Skin epidermis (tissue), 12 donors: ENCODE measurements at regions not wholly inside any gene's neighbourhood (a gene's known extent, or its start where the extent isn't known, plus 50 kb on each side); places are given as distances from the start of the nearest gene placed in this dataset.
"Not testable (repeated sequence)": the region's sequence is repeated elsewhere in the genome, so short reads cannot be mapped to it uniquely, and the experiment has no call there.

Source experiments
- H3K27ac ChIP-seq, 21 experiments: fragments of 200-600 bp; sonication (generic) in 11 of 21; one replicate each; pipeline ENCODE4 v1.5.0; 2020; ENCODE audit warnings: mild to moderate bottlenecking in 3 of 21, inconsistent platforms in 2 of 21, moderate library complexity in 2 of 21
- H3K4me3 ChIP-seq, 7 experiments: fragments of 200-600 bp; sonication (generic) in 2 of 7; one replicate each; pipeline ENCODE4 v1.5.0; 2020; ENCODE audit warnings: inconsistent platforms in 2 of 7, mild to moderate bottlenecking in 2 of 7, moderate library complexity in 1 of 7

- not testable (repeated sequence) for H3K4me3 ChIP-seq, H3K27ac ChIP-seq
These were observed 169.9 kb downstream of the NEDD1 start for GRCh38 chr12:97076912-97077311.

GRCh38 chr12:97082029-97082428, 175.0 kb downstream of the NEDD1 start:
- no peak overlapping the region for H3K27ac ChIP-seq
- no peak overlapping the region for H3K4me3 ChIP-seq

- Histone ChIP-seq H3K27ac (no peak overlapping the region), H3K4me3 (no peak overlapping the region)
These were observed 186.2 kb downstream of the NEDD1 start for GRCh38 chr12:97093187-97093683.

- no peak overlapping the region for H3K4me3 ChIP-seq
- no peak overlapping the region for H3K27ac ChIP-seq
These were observed 190.7 kb downstream of the NEDD1 start for GRCh38 chr12:97097734-97098133.

GRCh38 chr12:97109441-97109840, 202.4 kb downstream of the NEDD1 start:
- Histone ChIP-seq H3K4me3 (no peak overlapping the region), H3K27ac (no peak overlapping the region)

GRCh38 chr12:97112136-97112535, 205.1 kb downstream of the NEDD1 start:
- Histone ChIP-seq H3K27ac (no peak overlapping the region), H3K4me3 (no peak overlapping the region)

GRCh38 chr12:97118796-97119375, 211.8 kb downstream of the NEDD1 start:
- H3K4me3 ChIP-seq: no peak overlapping the region

GRCh38 chr12:97127061-97127460, 220.0 kb downstream of the NEDD1 start:
- no peak overlapping the region for H3K27ac ChIP-seq
- H3K4me3 ChIP-seq: no peak overlapping the region

More at GRCh38 chr12:97118796-97119375, 211.8 kb downstream of the NEDD1 start:
- no peak overlapping the region for H3K27ac ChIP-seq

GRCh38 chr12:97131220-97131981, 224.3 kb downstream of the NEDD1 start:
- H3K4me3 ChIP-seq: no peak overlapping the region

GRCh38 chr12:97132270-97132669, 225.2 kb downstream of the NEDD1 start:
- no peak overlapping the region for H3K27ac ChIP-seq

More at GRCh38 chr12:97131220-97131981, 224.3 kb downstream of the NEDD1 start:
- no peak overlapping the region for H3K27ac ChIP-seq

GRCh38 chr12:97134495-97134894, 227.4 kb downstream of the NEDD1 start:
- Histone ChIP-seq H3K27ac (no peak overlapping the region), H3K4me3 (no peak overlapping the region)

More at GRCh38 chr12:97132270-97132669, 225.2 kb downstream of the NEDD1 start:
- H3K4me3 ChIP-seq: no peak overlapping the region

- no peak overlapping the region for H3K27ac ChIP-seq
- no peak overlapping the region for H3K4me3 ChIP-seq
These were observed 233.3 kb downstream of the NEDD1 start for GRCh38 chr12:97140355-97140754.

GRCh38 chr12:97142737-97143410, 235.8 kb downstream of the NEDD1 start:
- no peak overlapping the region for H3K4me3 ChIP-seq
- H3K27ac ChIP-seq: no peak overlapping the region

- no peak overlapping the region for H3K4me3 ChIP-seq
- no peak overlapping the region for H3K27ac ChIP-seq
These were observed 242.0 kb downstream of the NEDD1 start for GRCh38 chr12:97148941-97149559.

GRCh38 chr12:97151481-97151880, 244.4 kb downstream of the NEDD1 start:
- no peak overlapping the region for H3K4me3 ChIP-seq
- H3K27ac ChIP-seq: no peak overlapping the region

- H3K4me3 ChIP-seq: no peak overlapping the region
- H3K27ac ChIP-seq: no peak overlapping the region
These were observed 252.3 kb downstream of the NEDD1 start for GRCh38 chr12:97159377-97159776.

- Histone ChIP-seq H3K4me3 (no peak overlapping the region), H3K27ac (no peak overlapping the region)
These were observed 253.2 kb downstream of the NEDD1 start for GRCh38 chr12:97160277-97160676.

GRCh38 chr12:97162173-97162572, 255.1 kb downstream of the NEDD1 start:
- no peak overlapping the region for H3K4me3 ChIP-seq
- H3K27ac ChIP-seq: no peak overlapping the region

GRCh38 chr12:97164936-97165335, 257.9 kb downstream of the NEDD1 start:
- no peak overlapping the region for H3K4me3 ChIP-seq

GRCh38 chr12:97167598-97167997, 260.5 kb downstream of the NEDD1 start:
- H3K27ac ChIP-seq: no peak overlapping the region
- no peak overlapping the region for H3K4me3 ChIP-seq

More at GRCh38 chr12:97164936-97165335, 257.9 kb downstream of the NEDD1 start:
- no peak overlapping the region for H3K27ac ChIP-seq
